ENCODE measurements at regions not wholly inside any gene's neighbourhood (a gene's known extent, or its start where the extent isn't known, plus 50 kb on each side); places are given as distances from the start of the nearest gene placed in this dataset.
"Not testable (repeated sequence)": the region's sequence is repeated elsewhere in the genome, so short reads cannot be mapped to it uniquely, and the experiment has no call there.

- ChIA-PET POLR2A (no interaction called here), CTCF (no interaction called here)
- Mint-ChIP-seq H3K9me3 (no peaks in the 10 kb centered on the region), H3K4me3 (no peak overlapping the region), H3K4me1 (ENCODE audit: low read depth) (peaks cover 4% of the 10 kb centered on the region), H3K27ac (no peak overlapping the region), H3K36me3 (ENCODE audit: low read depth) (no peaks in the 10 kb centered on the region), H3K27me3 (peaks cover 4% of the 10 kb centered on the region)
- no peak for DNase-seq
- intact Hi-C loops (cut with micrococcal nuclease) = no loop called here
- TF ChIP-seq, protein P1, sequence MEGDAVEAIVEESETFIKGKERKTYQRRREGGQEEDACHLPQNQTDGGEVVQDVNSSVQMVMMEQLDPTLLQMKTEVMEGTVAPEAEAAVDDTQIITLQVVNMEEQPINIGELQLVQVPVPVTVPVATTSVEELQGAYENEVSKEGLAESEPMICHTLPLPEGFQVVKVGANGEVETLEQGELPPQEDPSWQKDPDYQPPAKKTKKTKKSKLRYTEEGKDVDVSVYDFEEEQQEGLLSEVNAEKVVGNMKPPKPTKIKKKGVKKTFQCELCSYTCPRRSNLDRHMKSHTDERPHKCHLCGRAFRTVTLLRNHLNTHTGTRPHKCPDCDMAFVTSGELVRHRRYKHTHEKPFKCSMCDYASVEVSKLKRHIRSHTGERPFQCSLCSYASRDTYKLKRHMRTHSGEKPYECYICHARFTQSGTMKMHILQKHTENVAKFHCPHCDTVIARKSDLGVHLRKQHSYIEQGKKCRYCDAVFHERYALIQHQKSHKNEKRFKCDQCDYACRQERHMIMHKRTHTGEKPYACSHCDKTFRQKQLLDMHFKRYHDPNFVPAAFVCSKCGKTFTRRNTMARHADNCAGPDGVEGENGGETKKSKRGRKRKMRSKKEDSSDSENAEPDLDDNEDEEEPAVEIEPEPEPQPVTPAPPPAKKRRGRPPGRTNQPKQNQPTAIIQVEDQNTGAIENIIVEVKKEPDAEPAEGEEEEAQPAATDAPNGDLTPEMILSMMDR (IDR thresholded peaks at IDR 0.05) = no peak
- ATAC-seq = no peak
Measured at GRCh38 chr13:50390503-50391248, 375.4 kb downstream of the KCNRG start.

DNA sequence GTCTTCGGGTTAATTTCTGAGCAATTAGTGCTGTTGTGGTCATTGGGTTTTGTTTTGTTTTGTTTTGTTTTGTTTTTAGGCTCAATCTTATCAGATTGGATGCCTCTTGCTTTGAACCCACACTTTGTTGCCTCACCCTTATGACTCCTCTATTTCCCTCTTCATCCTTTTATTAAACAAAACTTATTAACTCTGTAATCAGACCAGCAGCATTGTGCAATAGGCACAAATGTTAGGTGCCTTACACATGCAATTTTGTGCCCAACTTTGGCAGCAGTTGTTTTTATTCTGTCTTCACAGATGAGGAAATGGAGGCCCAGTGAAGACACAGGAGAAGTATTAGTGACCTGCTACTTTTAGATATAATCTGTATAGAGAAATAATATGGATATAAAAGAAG, 377.7 kb downstream of the KCNRG start:
- CTCF ChIA-PET = no interaction called here
- no peak for DNase-seq
- Mint-ChIP-seq H3K36me3 (ENCODE audit: low read depth) (no peaks in the 10 kb centered on the region), H3K4me3 (no peak overlapping the region), H3K4me1 (ENCODE audit: low read depth) (no peaks in the 10 kb centered on the region), H3K9me3 (no peaks in the 10 kb centered on the region), H3K27me3 (peaks cover 3% of the 10 kb centered on the region), H3K27ac (no peak overlapping the region)
- POLR2A ChIA-PET = no interaction called here
- intact Hi-C loops (cut with micrococcal nuclease) = no loop called here
- ATAC-seq = no peak
- TF ChIP-seq, protein P1 (IDR thresholded peaks at IDR 0.05) = no peak

DNA sequence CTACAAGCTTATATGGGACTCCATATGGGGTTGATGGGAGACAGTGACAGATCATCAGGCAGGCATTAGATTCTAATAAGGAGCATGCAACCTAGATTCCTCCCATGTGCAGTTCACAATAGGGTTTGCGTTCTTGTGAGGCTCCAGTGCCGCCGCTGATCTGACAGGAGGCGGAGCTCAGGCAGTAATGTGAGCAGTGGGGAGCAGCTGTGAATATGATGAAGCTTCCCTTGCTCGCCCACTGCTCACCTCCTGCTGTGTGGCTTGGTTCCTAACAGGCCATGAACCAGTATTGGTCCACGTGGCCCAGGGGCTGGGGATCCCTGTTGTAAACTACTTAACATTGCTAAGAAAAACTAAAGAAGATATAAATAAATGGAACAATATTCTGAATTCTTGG, 378.4 kb downstream of the KCNRG start:
- Mint-ChIP-seq H3K36me3 (ENCODE audit: low read depth) (no peaks in the 10 kb centered on the region), H3K27ac (no peak overlapping the region), H3K4me3 (no peak overlapping the region), H3K9me3 (no peaks in the 10 kb centered on the region), H3K27me3 (peaks cover 3% of the 10 kb centered on the region), H3K4me1 (ENCODE audit: low read depth) (no peaks in the 10 kb centered on the region)
- POLR2A ChIA-PET = no interaction called here
- DNase-seq = no peak
- CTCF ChIA-PET = no interaction called here
- ATAC-seq = no peak
- intact Hi-C loops (cut with micrococcal nuclease) = no loop called here
- TF ChIP-seq, protein P1 (IDR thresholded peaks at IDR 0.05) = no peak

DNA sequence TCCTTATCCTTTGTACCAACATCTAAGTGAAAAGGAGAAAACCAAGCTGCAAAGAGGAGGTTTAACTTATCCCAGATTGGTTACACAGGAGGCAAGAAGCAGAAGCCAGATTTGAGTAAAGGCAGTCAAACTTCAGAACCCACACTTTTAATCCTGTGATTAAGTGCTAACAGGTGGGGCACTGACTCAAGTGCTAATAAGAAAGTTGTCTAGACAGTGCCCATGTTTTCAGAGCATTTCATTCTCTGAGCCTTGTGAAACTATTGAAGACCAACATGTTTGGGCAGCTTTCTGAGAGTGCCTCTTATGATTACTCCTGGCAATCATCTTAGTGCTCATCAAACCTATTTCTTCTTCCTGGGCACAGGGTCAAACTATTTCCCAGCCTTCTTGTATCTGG, 380.8 kb downstream of the KCNRG start:
- Mint-ChIP-seq H3K36me3 (ENCODE audit: low read depth) (no peaks in the 10 kb centered on the region), H3K27me3 (peaks cover 3% of the 10 kb centered on the region), H3K9me3 (no peaks in the 10 kb centered on the region), H3K4me3 (no peak overlapping the region), H3K4me1 (ENCODE audit: low read depth) (no peaks in the 10 kb centered on the region), H3K27ac (no peak overlapping the region)
- DNase-seq = no peak
- TF ChIP-seq, protein P1 (IDR thresholded peaks at IDR 0.05) = no peak
- intact Hi-C loops (cut with micrococcal nuclease) = no loop called here
- ChIA-PET CTCF (no interaction called here), POLR2A (no interaction called here)
- ATAC-seq = no peak

DNA sequence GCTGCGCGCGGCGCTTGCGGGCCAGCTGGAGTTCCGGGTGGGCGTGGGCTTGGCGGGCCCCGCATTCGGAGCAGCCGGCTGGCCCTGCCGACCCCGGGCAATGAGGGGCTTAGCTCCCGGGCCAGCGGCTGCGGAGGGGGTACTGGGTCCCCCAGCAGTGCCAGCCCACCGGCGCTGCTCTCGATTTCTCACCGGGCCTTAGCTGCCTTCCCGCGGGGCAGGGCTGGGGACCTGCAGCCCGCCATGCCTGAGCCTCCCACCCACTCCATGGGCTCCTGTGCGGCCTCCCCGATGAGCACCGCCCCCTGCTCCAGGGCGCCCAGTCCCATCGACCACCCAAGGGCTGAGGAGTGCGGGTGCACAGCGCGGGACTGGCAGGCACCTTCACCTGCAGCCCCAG, 381.4 kb downstream of the KCNRG start:
- H3K36me3 Mint-ChIP-seq (ENCODE audit: low read depth); CTCF ChIA-PET; DNase-seq; ATAC-seq; H3K27me3 Mint-ChIP-seq; H3K4me3 Mint-ChIP-seq; H3K27ac Mint-ChIP-seq; POLR2A ChIA-PET; intact Hi-C loops (cut with micrococcal nuclease); H3K9me3 Mint-ChIP-seq; H3K4me1 Mint-ChIP-seq (ENCODE audit: low read depth): not testable (repeated sequence)
